Brain pericyte (primary cell): ENCODE measurements at regions not wholly inside any gene's neighbourhood (a gene's known extent, or its start where the extent isn't known, plus 50 kb on each side); places are given as distances from the start of the nearest gene placed in this dataset.
A peak's percentile ranks its signal among the peaks of the same experiment; 100 is the strongest.
"Not testable (repeated sequence)": the region's sequence is repeated elsewhere in the genome, so short reads cannot be mapped to it uniquely, and the experiment has no call there.

Source experiments
- DNase-seq: peaks from one replicate; pipeline ENCODE4 v3.0.0-alpha.2; 2012; ENCODE audit warnings: low read depth, low spot score

DNA sequence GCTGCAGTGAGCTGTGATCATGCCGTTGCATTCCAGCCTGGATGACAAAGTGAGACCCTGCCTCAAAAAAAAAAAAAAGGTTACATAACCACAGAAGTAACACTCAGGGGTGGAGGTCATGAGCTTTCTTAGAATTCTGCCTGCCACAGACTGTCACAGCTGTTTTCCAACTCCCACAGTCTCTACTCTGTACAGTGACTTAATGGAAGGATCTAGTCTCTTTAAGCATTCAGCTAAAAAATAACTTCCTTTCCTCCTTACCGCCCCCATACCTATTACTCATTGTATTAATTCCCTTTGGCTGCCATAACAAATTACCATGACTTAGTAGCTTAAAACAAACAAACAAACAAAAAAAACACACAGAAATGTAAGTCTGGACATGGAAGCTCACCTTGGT lies 99.6 kb upstream of the UBE2E1 start:
- no peak for DNase-seq

DNA sequence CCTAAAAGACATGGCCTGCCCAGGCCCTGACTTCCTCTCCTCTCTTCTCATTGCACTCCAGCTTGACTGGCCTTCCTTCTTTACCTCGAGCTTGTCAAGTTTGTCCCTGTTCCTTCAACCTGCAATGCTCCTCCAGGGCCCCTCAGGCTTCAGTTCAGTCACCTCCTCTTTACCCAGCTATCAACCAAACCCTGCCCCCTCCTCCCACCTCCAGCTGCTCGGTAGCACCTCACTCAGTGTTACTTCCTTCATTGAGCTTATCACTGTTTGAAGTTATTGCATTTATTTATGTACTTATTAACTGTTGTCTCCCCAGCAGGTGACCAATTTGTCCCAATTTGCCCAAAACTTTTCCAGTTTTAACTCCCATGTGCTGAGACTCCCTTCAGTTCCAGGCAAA lies 95.8 kb upstream of the UBE2E1 start:
- DNase-seq, result no peak

DNA sequence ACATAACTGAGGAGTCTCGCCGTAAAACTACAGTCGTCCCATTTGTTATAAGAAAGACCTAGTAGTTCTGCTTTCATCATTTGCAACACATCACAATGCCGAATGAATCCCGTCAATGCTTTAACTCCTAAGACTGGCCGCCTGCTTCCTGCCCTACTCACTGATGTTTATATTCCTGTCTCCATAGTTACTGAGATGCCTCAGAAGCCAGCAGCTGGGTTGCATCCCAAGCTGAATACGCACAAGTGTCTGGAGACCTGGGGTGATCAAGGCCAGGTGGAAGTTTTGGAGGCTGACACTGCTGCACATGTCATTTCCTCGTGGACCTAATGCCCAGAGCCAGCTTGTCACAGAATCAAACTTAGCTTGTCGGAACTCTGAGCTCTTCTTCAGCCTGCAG lies 95.2 kb upstream of the UBE2E1 start:
- peak; percentile 24 for DNase-seq

DNA sequence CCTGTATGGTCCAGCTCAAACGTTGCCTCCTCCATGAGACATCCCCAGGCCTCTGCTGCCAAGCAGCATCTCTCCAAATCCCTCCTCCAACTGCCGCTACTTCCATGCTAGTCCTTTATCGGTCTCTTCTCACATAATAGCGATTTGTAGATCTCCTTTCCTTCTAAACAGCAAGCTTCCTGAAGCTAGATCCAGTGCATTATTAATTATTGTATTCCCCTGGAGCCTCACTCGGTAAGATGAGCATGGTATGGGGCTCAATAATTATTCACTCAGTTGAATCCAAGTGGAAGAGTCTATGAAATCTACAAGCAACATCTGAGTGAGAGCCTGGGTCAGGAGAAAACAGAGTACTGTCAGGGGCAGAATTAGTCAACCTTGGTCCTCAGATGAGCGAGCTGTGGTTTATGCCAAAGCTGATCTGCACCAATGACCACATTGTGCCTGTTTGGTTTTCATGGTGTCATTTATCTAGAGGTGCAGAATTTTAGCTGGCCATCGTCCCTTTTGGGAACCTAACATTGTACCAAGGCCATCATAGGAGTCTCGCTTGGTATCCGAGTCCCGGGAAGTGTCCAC lies 93.8 kb upstream of the UBE2E1 start:
- DNase-seq, result no peak

DNA sequence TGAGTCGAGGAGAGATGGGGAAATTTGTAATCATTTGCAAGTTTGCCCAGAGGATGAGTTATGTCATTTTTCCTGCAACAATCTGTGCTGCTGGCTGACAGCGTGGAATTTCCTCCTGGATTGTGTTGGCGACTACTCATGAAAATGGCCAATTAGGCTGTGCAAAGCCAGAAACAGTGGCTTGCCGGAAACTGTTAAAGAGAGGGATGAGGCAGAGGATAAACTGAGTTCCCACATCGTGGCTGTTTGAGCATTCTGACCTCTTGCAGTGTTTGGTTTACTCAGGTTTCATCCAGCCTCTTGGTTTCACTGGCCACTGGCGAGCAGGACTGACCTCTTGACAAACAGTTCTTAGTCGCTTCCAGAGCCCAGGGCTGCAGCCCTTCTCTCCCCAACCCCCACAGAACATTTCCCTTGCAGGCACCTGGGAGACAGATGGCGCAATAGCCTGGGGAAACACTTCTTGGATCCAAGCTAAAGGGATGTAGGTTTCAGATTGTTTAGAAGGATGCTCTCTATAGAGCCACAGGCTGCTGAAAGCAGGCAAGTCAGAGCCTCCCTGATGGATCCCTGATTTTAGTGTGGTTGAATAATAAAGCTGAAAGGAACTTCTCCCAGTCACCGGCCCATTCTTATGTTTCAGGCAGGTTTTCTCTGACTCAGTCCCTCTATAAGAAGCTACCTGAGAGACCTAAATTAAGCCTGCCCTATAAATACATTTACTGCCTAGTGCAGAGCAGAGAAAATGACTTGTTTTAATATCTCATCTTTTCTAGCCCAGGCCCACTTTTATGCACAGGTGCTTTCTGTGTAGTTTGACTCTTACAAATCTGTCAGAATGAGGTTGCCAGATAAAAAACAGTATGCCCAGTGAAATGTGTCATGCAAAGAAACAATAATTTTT lies 92.8 kb upstream of the UBE2E1 start:
- DNase-seq, result peak; percentile 57

DNA sequence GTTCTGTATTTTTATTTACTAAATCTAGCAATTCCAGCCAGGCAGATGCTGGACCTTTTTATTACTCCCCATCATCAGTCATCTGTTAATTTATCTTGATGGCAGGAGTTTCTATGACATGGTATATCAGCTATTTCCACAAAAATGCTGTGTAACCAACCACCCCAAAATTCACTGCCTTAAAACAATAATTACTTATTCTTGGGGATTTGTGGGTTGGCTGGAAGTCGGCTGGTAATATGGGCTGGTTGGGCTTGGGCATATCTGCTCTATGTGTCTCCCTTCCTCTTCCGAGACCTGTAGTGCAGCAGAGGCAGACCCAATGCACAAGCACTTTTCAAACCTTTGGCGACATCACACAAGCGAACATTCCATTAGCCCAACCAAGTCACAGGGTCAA lies 92.1 kb upstream of the UBE2E1 start:
- no peak for DNase-seq

DNA sequence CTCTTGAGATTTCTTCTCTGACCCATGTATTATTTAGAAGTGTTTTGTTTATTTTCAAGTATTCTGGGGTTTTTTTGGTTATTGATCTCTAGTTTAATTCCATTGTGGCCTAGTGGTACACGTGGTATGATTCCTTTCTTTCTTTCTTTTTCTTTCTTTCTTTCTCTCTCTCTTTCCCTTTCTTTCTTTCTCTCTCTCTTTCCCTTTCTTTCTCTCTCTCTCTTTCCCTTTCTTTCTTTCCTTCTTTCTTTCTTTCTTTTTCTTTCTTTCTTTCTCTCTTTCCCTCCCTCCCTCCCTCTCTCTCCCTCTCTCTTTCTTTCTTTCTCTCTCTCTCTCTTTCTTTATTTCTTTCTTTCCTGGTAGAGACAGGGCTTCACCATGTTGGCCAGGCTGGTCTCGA lies 85.7 kb upstream of the UBE2E1 start:
- DNase-seq, result no peak

DNA sequence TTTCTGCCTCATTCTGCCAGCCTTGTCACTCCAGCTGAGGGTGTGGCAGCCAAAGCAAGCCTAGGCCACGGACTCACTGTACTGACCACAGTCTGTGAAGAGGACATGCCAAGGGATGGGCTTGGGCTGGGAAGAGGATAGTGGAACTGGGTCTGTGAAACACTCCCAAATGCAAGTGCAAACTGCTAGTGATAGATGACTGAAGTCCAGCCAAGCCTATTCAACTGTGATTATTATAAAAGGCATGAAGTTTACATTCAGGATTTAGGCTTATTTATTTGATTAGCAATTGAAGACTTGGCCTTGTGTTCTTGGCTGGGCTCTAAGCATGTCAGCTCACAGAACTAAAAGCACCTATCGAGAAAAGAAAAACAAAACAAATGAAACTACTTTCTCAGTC lies 84.9 kb upstream of the UBE2E1 start:
- DNase-seq, result no peak

DNA sequence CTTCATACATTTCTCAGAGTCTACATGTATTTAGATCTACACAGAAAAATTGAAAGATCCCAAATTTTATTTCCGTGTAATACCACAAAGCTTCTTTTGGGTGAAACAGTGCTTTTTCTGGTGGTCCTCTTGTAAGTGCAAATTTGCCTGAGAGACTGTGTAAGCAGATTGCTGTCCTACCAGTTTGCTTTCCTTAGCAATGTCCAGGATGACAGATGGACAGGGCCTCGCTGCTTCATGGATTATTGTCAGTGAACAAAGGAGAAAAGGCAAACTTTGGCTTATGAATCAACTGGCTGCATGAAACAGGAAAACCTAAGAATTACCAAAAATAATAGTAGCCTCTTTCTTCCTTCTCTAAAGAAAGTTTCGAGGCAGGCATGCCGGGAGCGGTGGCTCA lies 82.6 kb upstream of the UBE2E1 start:
- no peak for DNase-seq

DNA sequence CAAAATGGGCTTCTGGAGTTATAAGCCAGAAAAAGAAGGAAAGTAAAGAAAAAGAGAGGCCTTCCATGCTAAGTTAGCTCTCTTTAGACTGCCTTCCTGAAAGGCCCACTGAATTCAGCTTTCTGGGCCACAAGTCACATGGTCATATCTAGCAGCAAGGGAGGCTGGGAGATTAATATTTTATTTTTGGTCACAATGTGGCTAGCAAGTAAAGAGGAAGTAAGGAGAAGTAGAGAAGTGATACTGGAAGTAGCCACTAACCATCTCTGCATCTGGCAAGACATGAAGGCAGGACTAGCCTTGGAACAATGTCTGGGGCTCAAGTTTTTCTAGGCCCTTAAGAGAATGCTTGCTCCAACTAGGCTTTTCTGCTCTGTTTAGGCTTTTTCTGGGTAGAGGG lies 81.8 kb upstream of the UBE2E1 start:
- DNase-seq, result no peak

DNA sequence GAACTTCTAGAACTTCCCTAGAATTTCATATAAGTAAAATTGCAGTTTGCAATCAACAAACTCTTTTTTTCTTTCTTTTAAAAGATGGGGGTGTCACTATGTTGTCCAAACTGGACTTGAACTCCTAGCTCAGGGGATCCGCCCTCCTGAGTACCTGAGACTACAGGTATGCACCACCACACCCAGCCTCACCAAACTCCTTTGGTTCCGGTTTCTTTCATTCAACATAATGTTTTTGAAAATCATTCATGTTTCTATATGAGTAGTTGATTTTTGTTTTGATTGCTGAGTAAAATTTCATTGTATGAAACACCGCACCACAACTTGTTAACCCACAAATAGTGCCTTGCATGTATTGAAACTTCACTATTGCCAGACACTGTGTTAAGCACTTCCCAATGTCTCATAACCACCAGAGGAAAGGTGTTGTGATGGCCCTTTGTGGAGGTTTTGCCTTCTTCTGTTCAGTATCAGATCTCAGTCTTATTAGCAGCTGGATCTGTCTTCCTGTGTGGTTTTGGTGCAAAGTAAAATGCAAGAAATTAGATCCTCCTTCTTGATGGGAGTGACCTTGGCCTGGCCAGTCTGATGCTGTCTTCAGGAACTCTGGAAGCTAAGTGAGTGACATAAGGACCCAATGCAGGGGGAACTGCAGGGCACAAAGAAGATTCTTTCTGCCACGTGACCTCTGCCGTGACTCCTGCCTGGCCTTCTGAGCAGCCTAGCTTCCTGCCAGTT lies 78.8 kb upstream of the UBE2E1 start:
- DNase-seq, result no peak

DNA sequence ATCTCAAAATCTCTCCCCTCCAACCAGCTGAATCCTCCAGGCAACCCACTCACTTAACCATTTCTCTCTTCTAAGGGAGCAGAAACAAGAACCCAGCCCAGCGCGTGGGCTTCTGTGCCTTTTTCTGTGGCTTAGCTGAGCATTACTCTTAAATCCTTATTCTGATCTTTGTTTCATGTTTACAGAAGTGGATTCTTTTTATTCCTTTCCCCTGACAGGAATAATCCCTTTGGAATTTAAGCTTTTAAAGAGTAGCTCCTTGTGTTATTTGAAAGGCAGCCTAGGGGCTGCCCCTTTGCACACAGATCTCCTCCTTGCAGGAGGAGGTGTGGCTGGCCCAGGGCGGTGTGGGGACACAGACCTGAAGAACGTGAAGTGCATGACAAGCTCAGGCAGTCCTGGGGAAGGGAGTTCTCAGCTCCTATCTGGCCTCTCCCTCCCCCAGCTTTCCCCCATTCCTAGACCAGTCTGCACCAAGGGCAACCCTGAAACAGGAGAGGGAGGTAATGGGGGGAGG lies 77.1 kb upstream of the UBE2E1 start:
- no peak for DNase-seq

DNA sequence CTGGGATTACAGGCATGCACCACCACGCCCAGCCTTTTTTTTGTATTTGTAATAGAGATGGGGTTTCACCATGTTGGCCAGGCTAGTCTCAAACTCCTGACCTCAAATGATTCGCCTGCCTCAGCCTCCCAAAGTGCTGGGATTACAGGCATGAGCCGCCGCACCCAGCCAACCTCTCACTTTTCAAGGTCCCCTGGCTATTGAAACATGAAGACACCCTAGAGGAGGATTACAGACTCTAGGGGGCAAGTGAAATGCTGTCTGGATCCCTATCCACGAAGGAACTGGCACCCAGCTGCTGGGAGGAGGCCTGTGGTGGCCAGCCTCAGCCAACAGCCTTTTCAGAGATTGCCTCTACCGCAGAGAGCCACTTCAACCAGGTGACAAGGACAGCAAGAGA lies 76.4 kb upstream of the UBE2E1 start:
- not testable (repeated sequence) for DNase-seq

DNA sequence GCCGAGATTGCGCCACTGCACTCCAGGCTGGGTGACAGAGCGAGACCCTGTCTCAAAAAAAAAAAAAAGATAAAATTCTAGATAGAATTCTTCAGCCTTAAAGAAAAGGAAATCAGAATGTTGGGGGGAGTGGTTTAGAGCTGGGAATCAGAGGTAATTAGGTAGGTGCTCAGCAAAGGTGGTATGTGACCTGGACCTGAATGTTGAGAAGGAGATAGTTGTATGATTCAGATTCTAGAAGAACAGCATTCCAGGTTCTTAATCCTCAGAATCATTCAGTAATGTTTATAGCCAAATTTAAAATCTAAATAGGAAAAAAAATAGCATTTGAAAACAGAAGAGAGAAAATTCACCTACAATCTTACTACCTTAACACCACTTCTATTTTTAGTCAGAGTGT lies 71.3 kb upstream of the UBE2E1 start:
- DNase-seq, result no peak

DNA sequence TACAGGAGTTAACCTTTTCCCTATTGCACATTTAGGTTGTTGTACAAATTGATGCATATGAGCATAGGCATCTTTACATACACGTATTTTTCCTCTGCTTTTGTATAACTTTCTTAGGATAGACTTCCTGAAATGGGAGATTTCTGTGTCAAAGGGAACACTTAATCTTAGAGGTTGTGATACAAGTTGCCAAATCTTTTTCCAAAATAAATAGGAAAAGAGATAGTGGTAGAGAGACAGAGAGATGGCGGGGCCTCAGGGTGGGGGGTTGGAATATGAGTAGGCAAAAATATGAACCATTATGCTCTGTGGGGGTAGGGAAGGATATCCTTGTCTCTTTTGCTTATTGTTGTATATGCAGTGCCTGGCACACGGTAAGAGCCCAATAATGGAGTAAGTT lies 70.7 kb upstream of the UBE2E1 start:
- no peak for DNase-seq

DNA sequence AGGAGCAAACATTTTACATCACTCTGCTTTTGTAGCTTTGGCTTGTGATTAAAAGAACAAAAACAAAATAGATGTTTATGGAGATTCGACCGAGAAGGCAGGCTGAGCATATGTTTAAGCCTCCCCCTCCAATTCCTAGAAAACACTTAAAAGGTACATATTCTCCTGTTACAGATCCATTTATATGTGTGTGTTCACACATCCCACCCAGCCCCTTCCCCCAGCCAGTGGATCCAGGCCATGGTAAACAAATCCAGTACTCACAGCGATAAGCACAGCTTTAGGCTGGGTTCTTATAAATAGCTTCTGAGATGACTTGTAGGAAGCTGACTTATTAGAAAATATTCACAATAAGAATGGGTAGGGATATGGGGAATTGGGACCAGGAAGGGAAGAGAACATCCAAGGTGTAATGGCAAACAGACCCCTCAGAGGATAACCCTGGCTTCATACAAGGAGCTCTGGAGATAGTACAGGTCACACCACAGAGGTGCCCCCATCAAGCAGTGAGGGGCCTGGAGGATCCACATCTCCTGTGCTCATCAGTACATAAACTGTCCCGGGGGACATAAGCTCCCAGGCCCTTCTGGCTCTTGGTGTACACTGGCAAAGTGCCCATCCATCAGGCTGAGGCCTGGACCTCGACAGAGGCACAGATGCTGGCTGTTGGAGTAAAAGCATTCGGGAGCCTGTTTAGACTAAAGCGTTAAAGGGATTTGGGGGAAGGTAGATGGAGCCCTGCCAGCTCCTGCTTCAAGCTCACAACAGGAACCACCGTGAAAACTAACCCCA lies 70.0 kb upstream of the UBE2E1 start:
- peak; percentile 83 for DNase-seq

DNA sequence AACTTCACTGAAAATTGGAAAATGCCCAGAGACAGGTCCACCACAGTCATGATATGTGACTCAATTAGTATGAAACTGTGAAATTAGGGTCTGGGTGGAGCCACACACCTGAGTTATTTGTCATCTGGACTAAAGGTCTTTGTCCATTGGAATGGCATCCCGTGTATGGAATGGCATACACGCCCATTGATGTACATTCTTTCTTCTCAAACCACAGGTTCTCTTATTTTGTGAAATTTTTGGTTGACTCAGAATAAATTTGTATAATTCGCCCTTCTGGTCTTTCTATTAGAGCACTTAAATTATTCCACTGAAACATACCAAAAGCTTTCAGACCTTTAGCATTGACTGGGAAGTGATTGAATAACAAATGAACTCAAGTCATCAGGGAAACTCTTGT lies 66.8 kb upstream of the UBE2E1 start:
- no peak for DNase-seq

DNA sequence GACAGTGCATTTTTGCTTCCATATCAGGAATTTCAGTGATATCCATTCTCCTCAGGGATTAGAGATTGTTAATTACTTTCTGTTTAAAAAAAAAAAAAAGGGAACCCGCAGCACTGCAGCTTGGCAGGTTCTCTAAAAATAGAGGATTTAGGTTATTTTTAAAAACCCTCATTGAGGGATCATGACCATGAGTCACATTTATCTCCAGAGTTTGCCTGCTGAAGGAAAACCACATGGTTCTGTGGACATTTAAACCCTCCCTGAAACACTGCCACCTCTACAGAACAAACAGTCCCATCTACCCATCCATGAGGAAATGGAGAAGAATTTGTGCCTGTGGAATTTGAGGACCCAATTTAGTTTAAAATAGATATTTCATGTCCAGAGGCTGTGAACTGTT lies 66.2 kb upstream of the UBE2E1 start:
- no peak for DNase-seq

DNA sequence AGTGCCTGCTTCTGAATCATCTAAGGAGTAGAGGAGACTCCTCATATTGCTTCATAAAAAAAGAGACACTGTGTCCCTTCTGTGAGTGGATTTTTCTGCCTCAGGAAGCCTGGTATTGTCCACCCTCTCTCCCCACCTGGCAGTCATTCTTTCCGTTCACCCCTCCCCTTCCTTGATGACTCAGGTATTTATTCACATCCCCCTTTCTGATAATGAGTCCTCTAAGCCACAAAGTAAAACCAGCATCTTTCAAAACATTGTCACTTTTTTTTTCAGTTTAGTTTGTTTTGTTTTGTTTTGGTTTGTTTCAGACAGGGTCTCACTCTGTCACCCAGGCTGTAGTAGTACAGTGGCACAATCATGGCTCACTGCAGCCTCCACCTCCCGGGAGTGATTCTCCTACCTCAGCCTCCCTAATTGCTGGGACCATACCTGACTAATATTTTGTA lies 65.2 kb upstream of the UBE2E1 start:
- DNase-seq, result no peak

DNA sequence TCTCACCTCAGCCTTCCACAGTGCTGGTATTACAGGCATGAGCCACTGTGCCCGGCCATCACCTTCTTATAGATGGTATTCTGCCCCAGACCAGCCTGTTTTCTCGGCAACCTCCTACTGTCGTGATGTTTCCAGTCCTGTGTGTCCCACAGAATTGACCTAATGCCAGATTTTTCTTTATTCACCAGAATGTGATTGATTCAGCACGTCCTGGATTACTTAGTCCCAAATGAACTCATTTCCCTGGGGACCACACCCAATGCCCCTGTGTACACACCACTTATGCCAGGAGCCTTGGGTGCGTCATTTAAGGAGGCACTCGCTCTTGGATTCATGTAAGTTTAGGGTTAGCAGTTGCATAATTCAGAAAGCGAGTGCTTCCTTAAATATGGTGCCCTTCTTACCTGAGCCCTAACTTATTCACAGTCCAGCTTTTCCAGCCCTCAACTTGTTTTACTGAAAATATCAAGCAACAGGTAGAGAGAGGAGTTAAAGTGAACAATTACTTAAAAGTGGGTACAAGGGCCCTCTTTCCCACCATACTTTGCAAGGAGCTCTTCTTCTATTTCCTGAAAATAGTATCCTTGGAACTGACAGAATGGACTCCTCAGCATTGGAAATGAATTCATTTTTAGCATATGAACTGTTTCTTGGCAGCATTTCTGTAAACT lies 64.6 kb upstream of the UBE2E1 start:
- no peak for DNase-seq

DNA sequence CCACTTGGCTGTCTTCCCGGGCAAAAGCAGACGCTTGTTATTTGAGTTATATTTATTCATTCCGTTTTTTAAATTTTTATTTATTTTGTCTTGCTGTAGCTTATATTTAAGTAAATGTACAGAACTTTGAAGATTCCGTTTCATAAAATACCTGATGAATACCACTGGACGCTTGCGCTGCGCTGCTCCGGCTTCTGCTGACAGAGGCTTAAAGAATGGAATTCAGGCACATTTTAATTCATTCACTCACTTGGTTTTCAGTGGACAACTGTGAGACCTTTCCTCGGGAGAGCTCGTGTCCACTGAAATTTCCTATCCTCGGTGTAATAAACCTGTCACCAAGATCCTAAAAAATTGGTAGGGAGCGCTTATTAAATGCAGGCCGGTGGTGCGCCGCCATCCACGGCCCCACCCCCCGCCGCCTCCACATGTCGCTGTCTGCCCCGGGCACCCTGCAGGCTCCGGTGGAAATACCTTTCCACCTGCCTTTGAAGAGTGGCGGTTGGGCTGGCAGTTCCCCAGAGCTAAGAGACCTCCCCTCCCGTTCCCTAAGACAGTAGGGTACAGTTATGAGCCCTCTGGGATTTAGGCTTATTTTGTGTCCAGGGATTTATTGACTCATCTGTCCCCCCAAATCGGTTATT lies 62.5 kb upstream of the UBE2E1 start:
- DNase-seq, result no peak
